ENCODE measurements at regions not wholly inside any gene's neighbourhood (a gene's known extent, or its start where the extent isn't known, plus 50 kb on each side); places are given as distances from the start of the nearest gene placed in this dataset.
"Not testable (repeated sequence)": the region's sequence is repeated elsewhere in the genome, so short reads cannot be mapped to it uniquely, and the experiment has no call there.

DNA sequence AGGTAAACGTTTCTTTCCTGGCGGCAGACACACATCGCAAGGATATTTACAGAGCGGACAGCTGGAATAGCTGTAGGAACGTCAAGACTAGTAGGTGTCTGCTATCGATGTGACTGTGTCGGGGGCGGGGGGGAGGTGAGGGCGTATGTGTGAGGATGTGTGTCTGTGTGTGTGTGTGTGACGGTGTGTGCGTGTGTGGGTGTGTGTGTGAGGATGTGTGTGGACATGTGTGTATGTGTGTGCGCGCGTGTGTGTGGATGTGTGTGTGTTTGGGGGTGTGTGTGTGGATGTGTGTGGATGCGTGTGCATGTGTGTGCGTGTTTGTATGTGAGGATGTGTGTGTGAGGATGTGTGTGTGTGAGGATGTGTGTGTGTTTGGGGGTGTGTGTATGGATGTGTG, 55.4 kb downstream of the PNMA6F start:
- not testable (repeated sequence) for H3K27me3 Mint-ChIP-seq (ENCODE audit: insufficient read depth, low read depth); H3K4me3 ChIP-seq

DNA sequence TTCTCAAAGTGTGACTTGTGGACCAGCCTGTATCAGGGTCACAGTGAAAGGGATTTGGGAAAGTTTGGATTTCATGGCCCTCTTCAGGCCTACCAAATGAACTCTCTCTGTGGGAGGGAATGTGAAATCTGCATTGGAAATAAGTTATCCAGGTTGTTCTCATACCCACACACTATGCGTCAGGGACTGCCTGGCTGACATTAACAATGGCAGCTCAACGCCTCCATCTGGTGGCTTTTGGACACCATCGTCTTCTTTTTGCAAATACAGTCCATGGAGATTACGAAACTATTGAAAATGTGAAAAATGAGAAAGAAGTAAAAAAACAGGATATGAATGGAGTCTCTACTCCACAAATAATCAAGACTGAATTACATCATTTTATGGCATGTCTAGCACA, 61.1 kb downstream of the PNMA6F start:
- not testable (repeated sequence) for H3K4me1 Mint-ChIP-seq; H3K27me3 Mint-ChIP-seq (ENCODE audit: insufficient read depth, low read depth); H3K27me3 ChIP-seq; H3K36me3 Mint-ChIP-seq; H3K9me3 ChIP-seq (ENCODE audit: low read depth); H3K36me3 ChIP-seq; H3K79me2 ChIP-seq (ENCODE audit: low read depth); H2AFZ ChIP-seq (replicated peaks); H3K4me3 Mint-ChIP-seq; H3K4me2 ChIP-seq; DNase-seq (ENCODE audit: low spot score); H3K9me3 Mint-ChIP-seq; H3K4me1 ChIP-seq; H3K27ac Mint-ChIP-seq; H3K4me3 ChIP-seq; H4K20me1 ChIP-seq (ENCODE audit: low read depth); H3K9ac ChIP-seq; H3F3A ChIP-seq (ENCODE audit: low read depth); H3K27ac ChIP-seq

More for the DNA sequence above, 55.4 kb downstream of the PNMA6F start:
- not testable (repeated sequence) for H3K9me3 Mint-ChIP-seq; H2AFZ ChIP-seq (replicated peaks); H3K36me3 ChIP-seq; H3K9ac ChIP-seq; DNase-seq (ENCODE audit: low spot score); H3K9me3 ChIP-seq (ENCODE audit: low read depth); H3K4me2 ChIP-seq; H3K79me2 ChIP-seq (ENCODE audit: low read depth); H3F3A ChIP-seq (ENCODE audit: low read depth); H3K36me3 Mint-ChIP-seq; H4K20me1 ChIP-seq (ENCODE audit: low read depth); H3K27ac ChIP-seq; H3K4me1 Mint-ChIP-seq; H3K4me3 Mint-ChIP-seq; H3K27me3 ChIP-seq; H3K4me1 ChIP-seq; H3K27ac Mint-ChIP-seq

DNA sequence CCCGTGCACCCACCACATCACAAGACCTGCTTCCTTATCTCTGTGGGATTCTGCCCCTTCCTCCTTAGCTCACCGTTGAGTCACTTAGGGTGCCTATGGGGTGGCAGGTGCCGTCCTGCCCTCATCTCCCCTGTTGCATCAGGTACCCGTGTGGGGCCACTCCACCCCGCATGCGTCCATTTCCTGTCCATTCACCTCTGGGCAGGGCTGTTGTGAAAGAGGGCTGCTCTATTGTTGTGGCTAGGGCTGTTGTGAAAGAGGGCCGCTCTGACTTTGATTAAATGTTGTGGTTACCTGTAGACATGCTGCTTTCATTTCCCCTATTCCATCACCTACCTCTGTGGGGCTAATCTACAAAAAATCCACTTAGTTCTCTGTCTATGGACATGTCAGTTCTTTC, 68.3 kb downstream of the PNMA6F start:
- not testable (repeated sequence) for H3K79me2 ChIP-seq (ENCODE audit: low read depth); H4K20me1 ChIP-seq (ENCODE audit: low read depth); H3K27me3 ChIP-seq; H3K4me1 ChIP-seq; H3K27me3 Mint-ChIP-seq (ENCODE audit: insufficient read depth, low read depth); H3K36me3 ChIP-seq; H3K4me3 ChIP-seq; H3K4me3 Mint-ChIP-seq; H3F3A ChIP-seq (ENCODE audit: low read depth); H3K9ac ChIP-seq; H3K27ac ChIP-seq; H3K9me3 Mint-ChIP-seq; H3K36me3 Mint-ChIP-seq; H3K27ac Mint-ChIP-seq; H3K4me1 Mint-ChIP-seq; H3K4me2 ChIP-seq; H2AFZ ChIP-seq (replicated peaks); DNase-seq (ENCODE audit: low spot score); H3K9me3 ChIP-seq (ENCODE audit: low read depth)

DNA sequence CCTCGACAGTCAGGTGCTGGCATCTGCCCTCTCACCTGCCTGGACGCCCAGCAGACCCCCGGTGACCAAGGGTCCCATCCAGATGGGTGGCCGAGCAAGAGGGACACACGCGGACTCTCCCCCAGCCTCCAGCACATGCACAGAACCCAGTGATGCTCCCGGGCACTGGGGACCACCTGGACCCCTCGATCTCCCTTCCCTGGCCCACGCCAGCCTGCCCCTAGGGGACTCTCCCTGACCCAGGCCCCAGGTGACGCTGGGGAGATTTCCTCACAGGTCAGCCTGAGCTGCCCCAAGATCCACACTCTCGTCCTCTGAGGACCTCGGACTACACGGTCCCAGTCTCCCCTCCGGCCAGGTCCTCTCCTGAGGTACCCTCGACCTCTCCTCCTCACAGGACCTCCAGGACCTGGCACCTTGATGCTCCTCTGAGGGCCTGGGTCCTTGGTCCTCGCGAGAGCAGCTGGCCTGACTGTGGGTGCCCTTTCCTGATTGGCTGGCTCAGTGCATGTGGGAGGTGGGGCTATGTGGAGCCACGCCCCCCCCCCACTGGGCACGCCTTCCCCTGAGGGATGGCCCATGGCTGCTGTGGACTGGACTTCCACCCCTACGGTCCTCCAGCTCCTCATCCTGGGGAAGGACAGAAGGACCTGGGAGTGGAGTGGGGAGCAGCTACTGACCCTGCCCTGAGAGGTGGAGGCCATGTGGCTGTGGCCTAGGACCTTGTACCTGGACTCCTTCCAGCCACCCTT, 69.0 kb downstream of the PNMA6F start:
- not testable (repeated sequence) for H3K4me1 ChIP-seq; H3K4me1 Mint-ChIP-seq; H3K27ac Mint-ChIP-seq; DNase-seq (ENCODE audit: low spot score); H3K36me3 Mint-ChIP-seq; H3K27me3 ChIP-seq; H3F3A ChIP-seq (ENCODE audit: low read depth); H4K20me1 ChIP-seq (ENCODE audit: low read depth); H3K4me2 ChIP-seq; H3K27ac ChIP-seq; H3K9me3 Mint-ChIP-seq; H3K9ac ChIP-seq; H3K4me3 Mint-ChIP-seq; H2AFZ ChIP-seq (replicated peaks); H3K27me3 Mint-ChIP-seq (ENCODE audit: insufficient read depth, low read depth); H3K9me3 ChIP-seq (ENCODE audit: low read depth); H3K79me2 ChIP-seq (ENCODE audit: low read depth); H3K4me3 ChIP-seq; H3K36me3 ChIP-seq

DNA sequence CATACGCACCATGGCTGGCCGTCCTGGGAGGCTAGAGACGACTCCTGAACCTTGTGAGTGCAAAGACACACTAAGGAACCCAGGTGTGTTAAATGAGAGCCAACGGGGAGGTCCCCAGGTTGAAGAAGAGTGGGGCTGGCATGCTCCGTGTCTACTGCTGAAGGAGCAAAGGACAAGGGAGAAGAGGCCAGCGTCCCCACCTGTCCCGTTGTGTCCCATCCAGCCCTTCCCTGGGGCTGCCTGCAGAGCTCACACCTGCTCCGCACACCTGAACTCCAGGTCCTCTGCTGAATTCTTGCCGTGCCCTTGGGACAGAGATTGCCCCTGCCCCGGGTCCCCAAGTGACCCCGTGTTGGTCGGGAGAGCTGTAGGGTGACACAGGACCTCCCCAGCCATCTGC, 69.6 kb downstream of the PNMA6F start:
- not testable (repeated sequence) for H3K4me2 ChIP-seq; H3K4me3 Mint-ChIP-seq; H3K27me3 Mint-ChIP-seq (ENCODE audit: insufficient read depth, low read depth); H3K9me3 ChIP-seq (ENCODE audit: low read depth); DNase-seq (ENCODE audit: low spot score); H3K4me1 Mint-ChIP-seq; H4K20me1 ChIP-seq (ENCODE audit: low read depth); H3K9me3 Mint-ChIP-seq; H3F3A ChIP-seq (ENCODE audit: low read depth); H3K4me1 ChIP-seq; H3K27ac Mint-ChIP-seq; H3K36me3 ChIP-seq; H3K4me3 ChIP-seq; H3K27me3 ChIP-seq; H3K27ac ChIP-seq; H3K9ac ChIP-seq; H3K79me2 ChIP-seq (ENCODE audit: low read depth); H3K36me3 Mint-ChIP-seq; H2AFZ ChIP-seq (replicated peaks)

DNA sequence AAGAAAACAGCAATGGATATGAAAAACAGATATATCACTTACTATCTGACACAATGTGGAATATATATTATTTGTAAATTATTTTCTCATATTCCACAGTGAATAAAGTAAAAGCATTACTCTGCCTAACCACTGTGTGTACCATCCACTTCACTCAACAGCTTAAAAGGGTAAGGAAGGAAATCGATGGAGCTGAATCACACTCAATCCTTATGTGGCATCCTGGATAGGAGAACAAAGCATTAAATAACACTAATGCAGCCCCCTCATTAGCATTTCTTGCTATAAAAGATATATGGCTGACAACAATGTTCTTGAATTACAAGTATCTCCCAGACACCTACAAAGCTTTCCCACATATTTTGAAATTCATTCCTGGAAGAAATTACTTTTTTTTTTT, 70.8 kb downstream of the PNMA6F start:
- not testable (repeated sequence) for H3K27me3 Mint-ChIP-seq (ENCODE audit: insufficient read depth, low read depth); H3K27me3 ChIP-seq; H4K20me1 ChIP-seq (ENCODE audit: low read depth); H3K27ac ChIP-seq; H3K4me3 ChIP-seq; H3K9me3 Mint-ChIP-seq; H3K4me2 ChIP-seq; H3F3A ChIP-seq (ENCODE audit: low read depth); H3K9ac ChIP-seq; H3K4me1 ChIP-seq; H3K4me1 Mint-ChIP-seq; DNase-seq (ENCODE audit: low spot score); H3K9me3 ChIP-seq (ENCODE audit: low read depth); H3K79me2 ChIP-seq (ENCODE audit: low read depth); H3K4me3 Mint-ChIP-seq; H3K27ac Mint-ChIP-seq; H3K36me3 ChIP-seq; H3K36me3 Mint-ChIP-seq; H2AFZ ChIP-seq (replicated peaks)

All from neural progenitor cell (in vitro differentiated cells).